ENCODE measurements at regions not wholly inside any gene's neighbourhood (a gene's known extent, or its start where the extent isn't known, plus 50 kb on each side); places are given as distances from the start of the nearest gene placed in this dataset.

DNA sequence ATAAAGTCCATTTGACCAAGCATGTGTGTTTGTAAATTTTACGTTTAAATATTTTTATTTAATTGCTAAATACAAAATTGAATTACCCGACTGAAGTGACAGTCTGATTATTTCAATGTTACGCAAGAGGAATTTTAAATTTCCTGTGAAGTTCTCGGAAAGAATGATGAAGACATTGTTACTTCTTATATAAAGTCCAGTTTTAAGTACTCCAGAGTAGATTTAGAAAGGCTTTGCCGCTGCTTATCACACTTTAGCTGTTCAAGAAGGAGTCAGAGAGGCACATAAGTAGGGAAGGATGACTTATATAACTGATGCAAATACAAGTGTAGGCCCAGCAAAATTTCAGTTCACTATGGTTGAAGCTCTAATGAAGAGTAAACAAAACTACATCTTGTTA is 265.1 kb upstream of the CITED2 start:
- Histone ChIP-seq H3K36me3 (ENCODE audit: control insufficient read depth, insufficient read depth, low read length) (no peaks in the 10 kb centered on the region), H3K4me3 (ENCODE audit: low read depth, low read length) (no peak overlapping the region), H3K27me3 (ENCODE audit: control insufficient read depth, insufficient read depth, low read length) (no peaks in the 10 kb centered on the region)
- FAIRE-seq (no peak), DNase-seq (ENCODE audit: low read depth) (no peak)
- TF ChIP-seq, protein P1, sequence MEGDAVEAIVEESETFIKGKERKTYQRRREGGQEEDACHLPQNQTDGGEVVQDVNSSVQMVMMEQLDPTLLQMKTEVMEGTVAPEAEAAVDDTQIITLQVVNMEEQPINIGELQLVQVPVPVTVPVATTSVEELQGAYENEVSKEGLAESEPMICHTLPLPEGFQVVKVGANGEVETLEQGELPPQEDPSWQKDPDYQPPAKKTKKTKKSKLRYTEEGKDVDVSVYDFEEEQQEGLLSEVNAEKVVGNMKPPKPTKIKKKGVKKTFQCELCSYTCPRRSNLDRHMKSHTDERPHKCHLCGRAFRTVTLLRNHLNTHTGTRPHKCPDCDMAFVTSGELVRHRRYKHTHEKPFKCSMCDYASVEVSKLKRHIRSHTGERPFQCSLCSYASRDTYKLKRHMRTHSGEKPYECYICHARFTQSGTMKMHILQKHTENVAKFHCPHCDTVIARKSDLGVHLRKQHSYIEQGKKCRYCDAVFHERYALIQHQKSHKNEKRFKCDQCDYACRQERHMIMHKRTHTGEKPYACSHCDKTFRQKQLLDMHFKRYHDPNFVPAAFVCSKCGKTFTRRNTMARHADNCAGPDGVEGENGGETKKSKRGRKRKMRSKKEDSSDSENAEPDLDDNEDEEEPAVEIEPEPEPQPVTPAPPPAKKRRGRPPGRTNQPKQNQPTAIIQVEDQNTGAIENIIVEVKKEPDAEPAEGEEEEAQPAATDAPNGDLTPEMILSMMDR (IDR thresholded peaks at IDR 0.05; ENCODE audit: insufficient read depth, low read length, severe bottlenecking), result no peak

GRCh38 chr6:139638179-139638941 is 263.9 kb upstream of the CITED2 start:
- FAIRE-seq (no peak), DNase-seq (ENCODE audit: low read depth) (peak; percentile 60)
- no peaks in the 10 kb centered on the region for H3K36me3 ChIP-seq (ENCODE audit: control insufficient read depth, insufficient read depth, low read length)
- no peak overlapping the region for H3K4me3 ChIP-seq (ENCODE audit: low read depth, low read length)
- H3K27me3 ChIP-seq (ENCODE audit: control insufficient read depth, insufficient read depth, low read length), result no peaks in the 10 kb centered on the region
- TF ChIP-seq, protein P1 (IDR thresholded peaks at IDR 0.05; ENCODE audit: insufficient read depth, low read length, severe bottlenecking), result no peak

DNA sequence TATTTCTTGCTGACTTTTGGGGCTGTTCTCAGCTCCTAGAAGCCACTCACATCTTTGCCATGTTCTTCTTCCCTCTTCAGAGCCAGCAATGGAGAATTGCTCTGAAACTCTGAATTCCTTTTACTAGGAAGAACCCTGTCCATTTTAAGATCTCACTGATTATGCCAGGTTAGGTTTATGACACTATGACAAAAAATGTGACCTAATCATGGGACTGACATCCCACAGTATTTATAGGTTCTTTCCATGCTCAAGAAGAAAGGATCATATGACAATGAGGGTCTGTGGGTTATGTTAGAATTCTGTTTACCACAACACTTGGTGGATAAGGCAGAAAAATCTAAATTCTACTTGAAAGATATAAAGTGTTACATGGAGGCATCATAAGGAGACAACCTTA is 263.3 kb upstream of the CITED2 start:
- DNase-seq (ENCODE audit: low read depth) (no peak), FAIRE-seq (no peak)
- TF ChIP-seq, protein P1 (IDR thresholded peaks at IDR 0.05; ENCODE audit: insufficient read depth, low read length, severe bottlenecking), result no peak
- Histone ChIP-seq H3K36me3 (ENCODE audit: control insufficient read depth, insufficient read depth, low read length) (no peaks in the 10 kb centered on the region), H3K27me3 (ENCODE audit: control insufficient read depth, insufficient read depth, low read length) (no peaks in the 10 kb centered on the region), H3K4me3 (ENCODE audit: low read depth, low read length) (no peak overlapping the region)

GRCh38 chr6:139636391-139636790 is 261.9 kb upstream of the CITED2 start:
- H3K27me3 ChIP-seq (ENCODE audit: control insufficient read depth, insufficient read depth, low read length), result no peaks in the 10 kb centered on the region
- TF ChIP-seq, protein P1 (IDR thresholded peaks at IDR 0.05; ENCODE audit: insufficient read depth, low read length, severe bottlenecking), result no peak
- DNase-seq (ENCODE audit: low read depth) (no peak), FAIRE-seq (no peak)
- no peak overlapping the region for H3K4me3 ChIP-seq (ENCODE audit: low read depth, low read length)
- H3K36me3 ChIP-seq (ENCODE audit: control insufficient read depth, insufficient read depth, low read length), result no peaks in the 10 kb centered on the region

- Histone ChIP-seq H3K27me3 (ENCODE audit: control insufficient read depth, insufficient read depth, low read length) (no peaks in the 10 kb centered on the region), H3K4me3 (ENCODE audit: low read depth, low read length) (no peak overlapping the region), H3K36me3 (ENCODE audit: control insufficient read depth, insufficient read depth, low read length) (no peaks in the 10 kb centered on the region)
- TF ChIP-seq, protein P1 (IDR thresholded peaks at IDR 0.05; ENCODE audit: insufficient read depth, low read length, severe bottlenecking), result no peak
- DNase-seq (ENCODE audit: low read depth) (peak; percentile 75), FAIRE-seq (peak; percentile 47)
These were observed 261.1 kb upstream of the CITED2 start for GRCh38 chr6:139635401-139636130.

Data from bronchial epithelial cell (primary cell).